ENCODE measurements at regions not wholly inside any gene's neighbourhood (a gene's known extent, or its start where the extent isn't known, plus 50 kb on each side); places are given as distances from the start of the nearest gene placed in this dataset.

GRCh38 chr2:52658598-52658997, 1109.0 kb upstream of the CHAC2 start:
- CTCF ChIA-PET: no interaction called here
- intact Hi-C loops (cut with micrococcal nuclease): no loop called here
- POLR2A ChIA-PET: no interaction called here
- TF ChIP-seq CTCF (IDR thresholded peaks at IDR 0.05): no peak
- ATAC-seq (no peak), DNase-seq (no peak)
- Mint-ChIP-seq H3K4me1 (ENCODE audit: low read depth) (no peaks in the 10 kb centered on the region), H3K27ac (no peak overlapping the region), H3K36me3 (ENCODE audit: low read depth) (no peaks in the 10 kb centered on the region), H3K4me3 (no peak overlapping the region), H3K27me3 (no peaks in the 10 kb centered on the region), H3K9me3 (no peaks in the 10 kb centered on the region)

GRCh38 chr2:52639692-52640091, 1127.9 kb upstream of the CHAC2 start:
- Mint-ChIP-seq H3K27ac (no peak overlapping the region), H3K4me3 (no peak overlapping the region), H3K36me3 (ENCODE audit: low read depth) (no peaks in the 10 kb centered on the region), H3K4me1 (ENCODE audit: low read depth) (no peaks in the 10 kb centered on the region), H3K27me3 (no peaks in the 10 kb centered on the region), H3K9me3 (peaks cover 3% of the 10 kb centered on the region)
- DNase-seq (no peak), ATAC-seq (no peak)
- POLR2A ChIA-PET: no interaction called here
- intact Hi-C loops (cut with micrococcal nuclease): no loop called here
- CTCF ChIA-PET: no interaction called here
- no peak for TF ChIP-seq CTCF (IDR thresholded peaks at IDR 0.05)

- ChIA-PET POLR2A (no interaction called here), CTCF (no interaction called here)
- Mint-ChIP-seq H3K9me3 (peaks cover 6% of the 10 kb centered on the region), H3K36me3 (ENCODE audit: low read depth) (no peaks in the 10 kb centered on the region), H3K4me3 (no peak overlapping the region), H3K27ac (no peak overlapping the region), H3K27me3 (no peaks in the 10 kb centered on the region), H3K4me1 (ENCODE audit: low read depth) (no peaks in the 10 kb centered on the region)
- TF ChIP-seq CTCF (IDR thresholded peaks at IDR 0.05): no peak
- intact Hi-C loops (cut with micrococcal nuclease): no loop called here
- no peak for DNase-seq
- no peak for ATAC-seq
Measured at GRCh38 chr2:52632543-52632942, 1135.1 kb upstream of the CHAC2 start.

GRCh38 chr2:52629944-52630343, 1137.7 kb upstream of the CHAC2 start:
- H3K36me3 Mint-ChIP-seq (ENCODE audit: low read depth): no peaks in the 10 kb centered on the region

GRCh38 chr2:52629531-52629930, 1138.1 kb upstream of the CHAC2 start:
- ChIA-PET POLR2A (no interaction called here), CTCF (no interaction called here)
- Mint-ChIP-seq H3K36me3 (ENCODE audit: low read depth) (no peaks in the 10 kb centered on the region), H3K4me1 (ENCODE audit: low read depth) (no peaks in the 10 kb centered on the region), H3K27me3 (no peaks in the 10 kb centered on the region), H3K27ac (no peak overlapping the region), H3K9me3 (peaks cover 9% of the 10 kb centered on the region), H3K4me3 (no peak overlapping the region)
- no peak for DNase-seq
- no peak for ATAC-seq
- intact Hi-C loops (cut with micrococcal nuclease): no loop called here
- no peak for TF ChIP-seq CTCF (IDR thresholded peaks at IDR 0.05)

More at GRCh38 chr2:52629944-52630343, 1137.7 kb upstream of the CHAC2 start:
- ChIA-PET CTCF (no interaction called here), POLR2A (no interaction called here)
- ATAC-seq: no peak
- no peaks in the 10 kb centered on the region for H3K4me1 Mint-ChIP-seq (ENCODE audit: low read depth)
- peaks cover 9% of the 10 kb centered on the region for H3K9me3 Mint-ChIP-seq
- no peaks in the 10 kb centered on the region for H3K27me3 Mint-ChIP-seq
- intact Hi-C loops (cut with micrococcal nuclease): no loop called here
- DNase-seq: no peak
- no peak for TF ChIP-seq CTCF (IDR thresholded peaks at IDR 0.05)
- H3K27ac Mint-ChIP-seq: no peak overlapping the region
- no peak overlapping the region for H3K4me3 Mint-ChIP-seq
